ENCODE measurements at regions not wholly inside any gene's neighbourhood (a gene's known extent, or its start where the extent isn't known, plus 50 kb on each side); places are given as distances from the start of the nearest gene placed in this dataset.
"Not testable (repeated sequence)": the region's sequence is repeated elsewhere in the genome, so short reads cannot be mapped to it uniquely, and the experiment has no call there.

- no peak for DNase-seq (ENCODE audit: low read depth in 2 of 2)
Measured at GRCh38 chr20:40931410-40932044, 97.1 kb upstream of the TOP1 start.

GRCh38 chr20:40932436-40932835, 96.2 kb upstream of the TOP1 start:
- DNase-seq (ENCODE audit: low read depth in 2 of 2): no peak

DNA sequence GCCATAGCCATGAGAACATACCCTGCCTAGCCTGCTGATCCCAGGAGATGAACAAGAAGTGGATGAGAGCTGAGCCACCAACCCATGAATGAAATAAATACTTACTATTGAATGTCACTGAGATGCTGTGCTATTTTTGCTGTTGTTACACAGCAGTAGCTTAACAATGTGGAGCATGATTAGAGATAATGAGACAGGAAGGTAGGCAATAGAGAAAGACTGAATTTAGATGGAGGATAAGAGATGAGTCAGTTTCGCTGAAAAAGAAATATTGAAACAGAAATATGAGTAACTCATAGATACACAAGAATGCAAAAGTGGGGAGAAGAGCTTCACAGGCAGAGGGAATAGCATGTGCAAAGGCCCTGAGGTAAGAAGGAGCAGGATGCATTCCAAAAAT, 94.9 kb upstream of the TOP1 start:
- DNase-seq (ENCODE audit: low read depth in 2 of 2): no peak

- no peak for DNase-seq (ENCODE audit: low read depth in 2 of 2)
Measured at GRCh38 chr20:40938020-40938419, 90.6 kb upstream of the TOP1 start.

DNA sequence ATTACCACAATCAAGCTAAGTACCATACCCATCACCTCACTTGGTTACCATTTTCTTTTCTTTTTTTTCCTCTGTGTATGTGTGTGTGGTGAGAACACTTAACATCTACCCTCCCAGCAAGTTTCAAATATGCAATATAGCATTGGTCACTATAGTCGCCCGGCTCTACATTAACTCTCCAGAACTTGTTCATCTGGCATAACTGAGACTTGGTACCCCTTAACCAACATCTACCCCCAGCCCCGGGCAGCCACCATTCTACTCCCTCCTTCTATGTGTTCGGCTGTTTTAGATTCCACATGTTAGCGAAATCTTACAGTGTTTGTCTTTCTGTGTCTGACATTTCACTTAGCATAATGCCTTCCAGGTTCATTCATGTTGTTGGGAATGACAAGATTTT, 89.0 kb upstream of the TOP1 start:
- no peak for DNase-seq (ENCODE audit: low read depth in 2 of 2)

GRCh38 chr20:40941133-40941610, 87.5 kb upstream of the TOP1 start:
- DNase-seq (ENCODE audit: low read depth in 2 of 2): no peak

DNA sequence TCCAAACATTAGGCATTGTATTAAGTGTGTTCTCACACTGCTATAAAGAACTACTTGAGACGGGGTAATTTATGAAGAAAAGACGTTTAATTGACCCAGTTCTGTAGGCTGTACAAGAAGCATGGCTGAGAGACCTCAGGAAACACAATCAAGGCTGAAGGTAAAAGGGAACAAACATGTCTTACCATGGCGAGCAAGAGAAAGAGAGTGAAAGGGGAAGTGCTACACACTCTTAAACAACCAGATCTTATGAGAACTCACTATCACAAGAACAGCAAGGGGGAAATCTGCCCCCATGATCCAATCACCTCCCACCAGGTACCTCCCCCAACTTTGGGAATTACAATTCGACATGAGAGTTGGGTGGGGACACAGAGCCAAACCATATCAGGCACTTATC, 86.6 kb upstream of the TOP1 start:
- no peak for DNase-seq (ENCODE audit: low read depth in 2 of 2)

DNA sequence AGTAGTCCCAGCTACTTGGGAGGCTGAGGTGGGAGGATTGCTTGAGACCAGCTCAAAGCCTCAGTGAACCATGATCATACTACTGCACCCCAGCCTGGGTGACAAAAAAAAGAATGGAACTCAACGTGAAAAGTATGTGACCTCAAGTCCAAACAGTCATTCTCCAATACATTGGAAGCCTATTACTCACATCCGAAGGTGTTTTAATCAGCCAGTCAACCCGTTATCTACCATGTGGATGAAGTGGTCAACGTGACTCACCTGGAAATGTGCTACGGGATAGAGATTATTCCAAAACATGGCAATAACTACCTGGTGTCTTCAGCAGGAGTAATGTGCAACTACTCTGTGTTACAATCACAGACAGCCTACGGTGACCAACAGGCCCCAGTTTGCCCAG, 85.8 kb upstream of the TOP1 start:
- DNase-seq (ENCODE audit: low read depth in 2 of 2): no peak

GRCh38 chr20:40943591-40943990, 85.0 kb upstream of the TOP1 start:
- no peak for DNase-seq (ENCODE audit: low read depth in 2 of 2)

DNA sequence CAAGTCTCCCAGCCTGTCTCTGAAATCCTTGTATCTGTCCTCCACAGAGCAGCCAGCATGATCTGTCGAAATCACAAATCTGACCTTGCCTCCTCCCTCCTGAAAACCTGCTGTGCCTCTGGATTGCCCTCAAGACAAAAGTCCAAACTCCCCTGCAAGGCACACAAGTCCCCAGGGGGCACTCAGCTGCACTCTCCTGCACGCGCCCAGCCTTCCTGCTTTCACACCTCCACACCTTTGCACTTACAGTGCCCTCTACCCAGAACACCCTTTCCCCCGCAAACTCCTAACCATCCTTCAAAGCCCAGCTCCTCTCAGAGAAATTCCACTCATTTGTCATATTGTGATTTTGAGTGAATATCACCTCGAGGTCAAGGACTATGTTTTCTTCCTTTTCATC, 83.4 kb upstream of the TOP1 start:
- DNase-seq (ENCODE audit: low read depth in 2 of 2): no peak

- no peak for DNase-seq (ENCODE audit: low read depth in 2 of 2)
Measured at GRCh38 chr20:40945754-40946450, 82.7 kb upstream of the TOP1 start.

DNA sequence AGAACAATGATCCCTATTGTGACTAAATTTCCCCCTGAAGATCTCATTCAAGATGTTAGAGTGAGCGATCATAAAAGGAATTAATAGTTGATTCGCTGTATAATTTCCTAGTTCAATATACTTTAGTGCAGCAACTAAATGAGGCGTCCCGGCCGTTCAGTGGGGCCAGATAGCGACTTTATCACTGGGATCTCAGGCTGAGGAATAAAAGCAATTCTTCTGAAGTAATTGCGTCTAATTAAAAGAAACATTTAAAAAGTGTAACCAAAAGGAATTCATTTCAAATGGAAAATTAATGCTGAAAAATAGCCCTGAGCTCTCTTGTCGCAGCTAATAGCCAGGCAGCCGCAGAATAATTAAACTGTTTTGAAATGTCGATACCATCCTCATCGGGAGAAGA, 82.2 kb upstream of the TOP1 start:
- DNase-seq (ENCODE audit: low read depth in 2 of 2): no peak

DNA sequence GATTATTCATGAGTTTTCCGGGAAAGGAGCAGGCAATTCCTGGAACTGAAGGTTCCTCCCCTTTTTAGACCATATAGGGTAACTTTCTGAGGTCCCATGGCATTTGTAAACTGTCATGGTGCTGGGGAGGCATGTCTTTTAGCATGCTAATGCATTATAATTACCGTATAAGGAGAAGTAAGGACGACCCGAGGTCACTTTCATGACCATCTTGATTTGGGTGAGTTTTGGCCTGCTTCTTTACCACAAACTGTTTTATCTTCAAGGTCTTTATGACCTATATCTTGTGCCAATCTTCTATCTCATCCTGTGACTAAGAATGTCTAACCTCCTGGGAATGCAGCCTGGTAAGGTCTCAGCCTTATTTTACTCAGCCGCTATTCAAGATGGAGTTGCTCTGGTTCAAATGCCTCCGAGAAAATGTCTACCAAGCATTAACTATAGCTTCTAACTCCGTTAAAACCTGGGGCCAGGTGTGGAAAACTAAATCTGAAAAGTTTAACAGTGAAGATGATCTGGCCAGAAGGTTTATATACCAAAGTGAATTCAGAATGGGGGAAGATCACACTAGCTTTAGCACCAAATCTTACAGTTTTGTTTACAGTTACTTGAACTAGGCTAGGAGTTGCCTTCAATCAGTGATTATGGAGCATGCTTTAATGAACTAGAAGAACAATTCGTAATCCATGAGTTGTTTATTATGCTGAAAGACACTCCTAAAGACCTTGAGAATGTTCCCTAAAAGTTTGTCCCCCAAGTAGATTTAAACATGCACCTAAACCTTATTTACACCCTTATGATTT, 80.0 kb upstream of the TOP1 start:
- DNase-seq (ENCODE audit: low read depth in 2 of 2): no peak

GRCh38 chr20:40949346-40949745, 79.3 kb upstream of the TOP1 start:
- DNase-seq (ENCODE audit: low read depth in 2 of 2): no peak

DNA sequence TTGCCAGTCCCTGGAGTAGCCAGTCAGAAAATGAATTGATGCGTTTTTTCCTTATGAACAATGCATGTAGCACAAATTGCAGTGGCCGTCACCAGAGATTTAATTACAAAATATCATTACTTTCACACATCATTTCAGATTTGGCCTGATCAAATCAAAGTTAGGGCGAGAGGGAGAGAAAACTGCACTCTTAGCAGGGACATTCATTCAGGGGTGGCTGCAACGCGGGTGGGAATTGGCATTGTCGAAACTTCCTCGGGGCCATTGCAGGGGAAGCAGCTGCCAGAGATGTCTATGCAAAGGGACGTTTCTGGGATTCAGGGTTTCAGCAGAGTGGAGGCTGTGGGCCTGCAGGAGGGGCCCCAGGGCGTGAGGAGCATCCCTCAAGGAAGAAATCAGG, 76.5 kb upstream of the TOP1 start:
- no peak for DNase-seq (ENCODE audit: low read depth in 2 of 2)

DNA sequence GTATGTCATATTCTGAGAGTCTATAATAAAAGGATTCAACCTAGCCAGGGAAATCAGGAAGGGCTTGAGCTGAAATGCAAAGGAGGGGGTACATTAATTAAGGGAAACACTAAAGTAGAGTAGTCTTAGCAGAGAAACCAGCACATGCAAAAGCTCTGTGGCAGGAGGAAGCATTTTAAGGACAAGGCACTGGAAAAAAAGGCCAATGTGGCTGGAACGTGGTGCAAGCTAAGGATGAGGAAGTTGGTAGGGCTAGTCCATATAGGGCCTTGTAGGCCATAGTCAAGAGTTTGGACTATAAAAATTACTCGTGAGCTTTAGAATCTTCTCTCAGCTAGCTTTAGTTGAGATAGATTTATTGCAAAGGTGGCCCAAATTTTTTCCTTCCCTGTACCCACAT, 75.2 kb upstream of the TOP1 start:
- DNase-seq (ENCODE audit: low read depth in 2 of 2): no peak

DNA sequence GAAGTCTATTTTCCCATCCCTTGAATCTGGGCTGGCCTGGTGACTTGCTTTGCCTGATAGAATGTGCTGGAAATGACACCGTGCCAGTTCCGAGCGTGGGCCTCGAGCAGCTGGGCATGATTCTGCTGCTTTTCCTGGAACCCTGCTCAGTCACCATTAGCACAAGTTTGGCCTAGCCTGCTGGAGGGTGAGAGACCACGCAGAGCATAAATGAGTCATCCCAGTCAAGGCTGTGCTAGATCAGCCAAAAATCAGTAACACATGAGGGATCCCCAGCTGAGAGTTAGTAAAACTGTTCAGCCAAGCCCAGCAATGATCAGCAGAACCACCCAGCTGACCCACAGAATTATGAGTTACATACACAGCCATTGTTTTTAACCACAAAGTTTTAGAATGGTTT, 74.8 kb upstream of the TOP1 start:
- no peak for DNase-seq (ENCODE audit: low read depth in 2 of 2)

- no peak for DNase-seq (ENCODE audit: low read depth in 2 of 2)
Measured at GRCh38 chr20:40954521-40955165, 74.0 kb upstream of the TOP1 start.

- DNase-seq (ENCODE audit: low read depth in 2 of 2): no peak
Measured at GRCh38 chr20:40955326-40955725, 73.3 kb upstream of the TOP1 start.

- DNase-seq (ENCODE audit: low read depth in 2 of 2): not testable (repeated sequence)
Measured at GRCh38 chr20:40955826-40956225, 72.8 kb upstream of the TOP1 start.

DNA sequence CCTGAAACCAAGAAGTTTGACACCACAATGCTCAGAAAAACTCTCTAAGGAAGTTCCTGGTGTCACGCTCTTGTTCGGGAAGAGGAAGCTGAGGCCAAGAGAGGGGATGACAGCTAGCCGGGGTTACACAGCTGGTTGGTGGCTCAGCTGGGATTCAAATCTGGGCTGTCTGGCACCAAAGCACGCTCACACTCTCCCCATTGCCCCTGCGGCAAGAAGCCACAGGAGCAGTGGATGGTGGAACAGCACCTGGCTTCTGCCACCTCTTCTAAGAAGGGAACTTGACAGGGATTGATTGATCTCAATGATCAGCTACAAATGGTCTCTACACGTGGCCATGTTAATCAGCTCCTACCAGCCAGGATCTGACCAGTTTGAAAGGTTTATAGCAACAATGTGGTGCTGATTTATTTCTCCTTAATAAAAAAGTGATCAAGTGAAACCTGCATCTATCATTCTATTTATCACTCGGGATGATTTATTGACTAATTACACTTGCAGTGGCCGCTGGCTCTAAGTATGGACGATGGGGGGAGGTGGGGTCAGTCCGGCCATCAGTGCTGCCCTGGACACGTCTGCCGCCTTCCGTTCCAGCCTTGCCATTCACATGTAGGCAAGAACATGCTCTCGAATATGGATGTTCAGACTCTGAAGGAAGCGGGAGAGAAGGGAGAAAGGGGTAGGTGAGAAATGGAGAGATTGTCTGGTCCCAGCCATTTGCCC, 71.9 kb upstream of the TOP1 start:
- no peak for DNase-seq (ENCODE audit: low read depth in 2 of 2)

GRCh38 chr20:40957265-40957760, 71.3 kb upstream of the TOP1 start:
- DNase-seq (ENCODE audit: low read depth in 2 of 2): no peak
